ENCODE measurements at regions not wholly inside any gene's neighbourhood (a gene's known extent, or its start where the extent isn't known, plus 50 kb on each side); places are given as distances from the start of the nearest gene placed in this dataset.

DNA sequence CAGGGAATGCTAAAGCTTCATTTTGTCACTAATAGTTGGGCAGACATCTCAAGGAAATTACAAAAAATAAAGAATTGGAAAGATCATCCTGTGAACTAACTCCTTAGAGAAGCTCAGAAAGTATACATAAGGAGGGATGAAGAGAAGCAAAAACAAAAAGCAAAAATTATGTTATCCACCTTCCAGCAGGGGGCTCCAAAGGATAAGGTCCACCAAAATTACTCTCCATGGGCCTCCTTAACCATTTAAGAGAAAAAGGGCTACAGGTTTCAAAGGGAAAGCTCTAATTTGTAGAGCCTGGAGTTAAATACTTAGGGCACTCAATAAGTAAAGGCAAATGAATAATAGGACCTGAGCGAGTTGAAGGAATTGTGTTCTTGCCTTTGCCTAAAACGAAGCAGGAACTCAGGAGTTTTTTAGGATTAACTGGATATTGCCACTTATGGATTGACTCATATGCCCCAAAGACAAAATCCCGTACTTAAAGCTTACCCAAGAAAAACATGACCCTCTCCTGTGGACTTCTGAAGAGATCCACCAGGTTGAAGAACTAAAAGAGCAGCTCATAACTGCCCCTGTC, 1167.9 kb downstream of the DSC3 start:
- no peak for TF ChIP-seq YY1 (tag by site-specific recombination; IDR thresholded peaks at IDR 0.05)
- TF ChIP-seq KLF16 (tag by site-specific recombination; IDR thresholded peaks at IDR 0.05) = no peak
- TF ChIP-seq, protein P1, sequence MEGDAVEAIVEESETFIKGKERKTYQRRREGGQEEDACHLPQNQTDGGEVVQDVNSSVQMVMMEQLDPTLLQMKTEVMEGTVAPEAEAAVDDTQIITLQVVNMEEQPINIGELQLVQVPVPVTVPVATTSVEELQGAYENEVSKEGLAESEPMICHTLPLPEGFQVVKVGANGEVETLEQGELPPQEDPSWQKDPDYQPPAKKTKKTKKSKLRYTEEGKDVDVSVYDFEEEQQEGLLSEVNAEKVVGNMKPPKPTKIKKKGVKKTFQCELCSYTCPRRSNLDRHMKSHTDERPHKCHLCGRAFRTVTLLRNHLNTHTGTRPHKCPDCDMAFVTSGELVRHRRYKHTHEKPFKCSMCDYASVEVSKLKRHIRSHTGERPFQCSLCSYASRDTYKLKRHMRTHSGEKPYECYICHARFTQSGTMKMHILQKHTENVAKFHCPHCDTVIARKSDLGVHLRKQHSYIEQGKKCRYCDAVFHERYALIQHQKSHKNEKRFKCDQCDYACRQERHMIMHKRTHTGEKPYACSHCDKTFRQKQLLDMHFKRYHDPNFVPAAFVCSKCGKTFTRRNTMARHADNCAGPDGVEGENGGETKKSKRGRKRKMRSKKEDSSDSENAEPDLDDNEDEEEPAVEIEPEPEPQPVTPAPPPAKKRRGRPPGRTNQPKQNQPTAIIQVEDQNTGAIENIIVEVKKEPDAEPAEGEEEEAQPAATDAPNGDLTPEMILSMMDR (tag by site-specific recombination; IDR thresholded peaks at IDR 0.05) = 0 out of 2 replicates have a peak, but pooled peaks have one; percentile 26
- TF ChIP-seq ZBTB8A (tag by site-specific recombination; IDR thresholded peaks at IDR 0.05) = no peak
- TF ChIP-seq, protein P2, sequence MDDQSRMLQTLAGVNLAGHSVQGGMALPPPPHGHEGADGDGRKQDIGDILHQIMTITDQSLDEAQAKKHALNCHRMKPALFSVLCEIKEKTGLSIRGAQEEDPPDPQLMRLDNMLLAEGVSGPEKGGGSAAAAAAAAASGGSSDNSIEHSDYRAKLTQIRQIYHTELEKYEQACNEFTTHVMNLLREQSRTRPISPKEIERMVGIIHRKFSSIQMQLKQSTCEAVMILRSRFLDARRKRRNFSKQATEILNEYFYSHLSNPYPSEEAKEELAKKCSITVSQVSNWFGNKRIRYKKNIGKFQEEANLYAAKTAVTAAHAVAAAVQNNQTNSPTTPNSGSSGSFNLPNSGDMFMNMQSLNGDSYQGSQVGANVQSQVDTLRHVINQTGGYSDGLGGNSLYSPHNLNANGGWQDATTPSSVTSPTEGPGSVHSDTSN (CRISPR knock-in tag; IDR thresholded peaks at IDR 0.05) = no peak
- TF ChIP-seq, protein P3, sequence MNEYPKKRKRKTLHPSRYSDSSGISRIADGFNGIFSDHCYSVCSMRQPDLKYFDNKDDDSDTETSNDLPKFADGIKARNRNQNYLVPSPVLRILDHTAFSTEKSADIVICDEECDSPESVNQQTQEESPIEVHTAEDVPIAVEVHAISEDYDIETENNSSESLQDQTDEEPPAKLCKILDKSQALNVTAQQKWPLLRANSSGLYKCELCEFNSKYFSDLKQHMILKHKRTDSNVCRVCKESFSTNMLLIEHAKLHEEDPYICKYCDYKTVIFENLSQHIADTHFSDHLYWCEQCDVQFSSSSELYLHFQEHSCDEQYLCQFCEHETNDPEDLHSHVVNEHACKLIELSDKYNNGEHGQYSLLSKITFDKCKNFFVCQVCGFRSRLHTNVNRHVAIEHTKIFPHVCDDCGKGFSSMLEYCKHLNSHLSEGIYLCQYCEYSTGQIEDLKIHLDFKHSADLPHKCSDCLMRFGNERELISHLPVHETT (tag by site-specific recombination; IDR thresholded peaks at IDR 0.05) = no peak
- no peak for TF ChIP-seq ZNF140 (tag by site-specific recombination; IDR thresholded peaks at IDR 0.05)
- TF ChIP-seq ZFP69B (tag by site-specific recombination; IDR thresholded peaks at IDR 0.05) = no peak
- no peak for TF ChIP-seq ZBTB17 (tag by site-specific recombination; IDR thresholded peaks at IDR 0.05)
- TF ChIP-seq ZNF366 (tag by site-specific recombination; conservative IDR thresholded peaks at IDR 0.05) = no peak
- TF ChIP-seq ZBTB11 (tag by site-specific recombination; conservative IDR thresholded peaks at IDR 0.05; ENCODE audit: low read depth) = no peak
- TF ChIP-seq ZNF585B (tag by site-specific recombination; IDR thresholded peaks at IDR 0.05) = no peak
- TF ChIP-seq ZNF426 (tag by site-specific recombination; IDR thresholded peaks at IDR 0.05) = no peak
